BLaER1 (cell line): ENCODE measurements at regions not wholly inside any gene's neighbourhood (a gene's known extent, or its start where the extent isn't known, plus 50 kb on each side); places are given as distances from the start of the nearest gene placed in this dataset.
"Not testable (repeated sequence)": the region's sequence is repeated elsewhere in the genome, so short reads cannot be mapped to it uniquely, and the experiment has no call there.

Experiments used
- H3K27ac ChIP-seq: shearing (Covaris generic); formaldehyde crosslinking; 2 replicates; pipeline ENCODE4 v1.8.1; 2022
- H3K27me3 ChIP-seq: shearing (Covaris generic); formaldehyde crosslinking; 2 replicates; pipeline ENCODE4 v1.8.1; 2022
- H3K36me3 ChIP-seq: shearing (Covaris generic); formaldehyde crosslinking; 2 replicates; pipeline ENCODE4 v1.8.1; 2022
- H3K4me1 ChIP-seq: shearing (Covaris generic); formaldehyde crosslinking; 2 replicates; pipeline ENCODE4 v1.8.1; 2022
- H3K4me2 ChIP-seq: shearing (Covaris generic); formaldehyde crosslinking; 2 replicates; pipeline ENCODE4 v1.8.1; 2022
- H3K4me3 ChIP-seq: shearing (Covaris generic); formaldehyde crosslinking; 2 replicates; pipeline ENCODE4 v1.8.1; 2022
- H3K9ac ChIP-seq: shearing (Covaris generic); formaldehyde crosslinking; 2 replicates; pipeline ENCODE4 v1.8.1; 2022
- H3K9me3 ChIP-seq: shearing (Covaris generic); formaldehyde crosslinking; 2 replicates; pipeline ENCODE4 v1.8.1; 2022
- H4K20me1 ChIP-seq: shearing (Covaris generic); formaldehyde crosslinking; 2 replicates; pipeline ENCODE4 v1.8.1; 2022
- Cebpa-rat ChIP-seq: shearing (Covaris generic); IDR thresholded peaks from 2 replicates; pipeline ENCODE4 v1.8.1; 2022

DNA sequence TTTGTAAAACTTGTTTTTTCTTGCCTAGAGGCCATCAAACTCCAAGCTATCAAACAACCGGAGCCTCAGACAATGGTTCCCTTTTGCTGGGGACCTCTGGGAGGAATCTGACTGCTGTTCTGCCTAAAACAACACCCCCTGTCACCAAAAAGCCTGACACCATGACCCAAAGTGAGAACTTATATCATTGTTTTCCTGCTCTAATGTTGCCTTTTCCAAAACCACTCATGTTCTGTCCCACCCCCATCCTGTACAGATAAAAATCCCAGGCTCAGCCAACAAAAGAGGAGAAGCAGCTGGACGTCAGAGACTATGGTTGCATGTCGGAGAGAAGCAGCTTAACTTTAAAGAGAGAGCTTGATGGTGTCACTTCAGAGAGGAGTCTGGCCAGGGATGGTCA lies 327.2 kb upstream of the CXADR start:
- Histone ChIP-seq H3K4me2 (no peak overlapping the region), H3K9ac (no peak overlapping the region), H3K36me3 (no peaks in the 10 kb centered on the region), H3K9me3 (peaks cover 8% of the 10 kb centered on the region; the same call in 1 of the 2 replicates), H3K4me1 (no peaks in the 10 kb centered on the region), H3K27ac (no peak overlapping the region), H3K27me3 (no peaks in the 10 kb centered on the region), H3K4me3 (no peak overlapping the region), H4K20me1 (no peaks in the 10 kb centered on the region)
- TF ChIP-seq Cebpa-rat: no peak

DNA sequence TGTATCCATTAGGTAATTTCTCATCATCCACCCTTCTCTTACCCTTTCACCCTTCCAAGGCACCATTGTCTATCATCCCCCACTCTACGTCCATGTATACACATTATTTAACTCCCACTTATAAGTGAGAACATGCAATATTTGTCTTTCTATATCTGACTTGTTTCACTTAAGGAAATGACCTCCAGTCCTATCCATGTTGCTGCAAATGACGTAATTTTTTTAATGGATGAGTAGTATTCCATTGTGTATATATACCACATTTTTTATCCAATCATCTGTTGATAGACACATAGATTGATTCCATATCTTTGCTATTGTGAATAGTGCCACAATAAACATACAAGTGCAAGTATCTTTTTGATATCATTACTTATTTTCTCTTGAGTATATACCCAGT lies 322.9 kb upstream of the CXADR start:
- no peak overlapping the region for H3K9ac ChIP-seq
- no peak overlapping the region for H3K27ac ChIP-seq
- H4K20me1 ChIP-seq: no peaks in the 10 kb centered on the region
- TF ChIP-seq Cebpa-rat: no peak
- no peak overlapping the region for H3K4me2 ChIP-seq
- no peaks in the 10 kb centered on the region for H3K4me1 ChIP-seq
- no peak overlapping the region for H3K4me3 ChIP-seq
- H3K27me3 ChIP-seq: no peaks in the 10 kb centered on the region
- H3K9me3 ChIP-seq: peaks cover 21% of the 10 kb centered on the region
- H3K36me3 ChIP-seq: no peaks in the 10 kb centered on the region

DNA sequence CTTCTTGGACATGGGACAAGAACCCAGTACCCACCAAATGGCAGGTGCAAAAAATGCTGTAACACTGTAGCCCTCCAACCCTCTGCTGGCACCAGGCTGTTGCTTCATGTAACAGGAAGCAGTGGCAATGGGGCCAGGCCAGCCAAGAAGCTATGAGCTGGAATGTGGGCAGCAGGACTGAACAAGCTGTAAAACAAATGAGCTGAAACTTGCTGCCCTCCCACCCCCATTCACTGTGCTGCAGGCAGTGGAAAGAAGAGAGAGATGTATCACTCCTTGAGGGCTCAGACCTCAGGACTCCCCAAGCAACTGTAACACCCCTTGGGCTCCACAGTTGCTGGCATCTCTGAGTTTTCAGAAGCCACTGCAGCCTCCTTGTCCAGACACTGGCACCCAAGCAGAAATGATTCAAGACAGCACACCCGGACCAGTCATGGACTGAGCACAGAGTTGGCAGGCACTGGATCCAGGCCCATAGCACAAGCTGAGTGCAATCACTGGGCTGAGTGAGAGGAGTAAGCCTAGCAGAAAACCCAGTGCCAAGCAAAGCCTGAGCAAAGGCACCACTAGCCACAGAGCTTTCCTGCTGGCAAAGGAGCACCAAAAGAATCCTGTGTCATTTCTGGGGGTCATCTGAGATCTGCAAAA lies 321.4 kb upstream of the CXADR start:
- H3K9me3 ChIP-seq: peaks cover 13% of the 10 kb centered on the region

DNA sequence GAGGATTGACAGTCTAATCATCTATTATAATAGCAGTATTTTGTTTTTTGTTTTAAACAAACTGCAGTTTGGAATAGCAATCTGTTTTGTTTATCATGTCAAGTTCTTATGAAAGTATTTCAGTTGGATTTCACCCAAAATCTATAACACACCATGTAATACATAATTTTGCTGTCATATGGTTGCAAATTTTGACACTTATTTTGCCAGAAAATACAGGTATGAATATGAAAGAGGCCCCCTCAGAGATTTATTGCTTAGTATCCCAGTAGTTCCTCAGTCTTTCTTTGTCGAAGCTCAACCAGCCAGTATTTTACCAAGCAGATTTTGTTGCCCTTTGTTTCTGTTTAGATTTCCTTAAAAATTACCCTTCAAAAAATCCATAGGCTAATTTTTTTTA lies 317.5 kb upstream of the CXADR start:
- H3K36me3 ChIP-seq: no peaks in the 10 kb centered on the region
- H4K20me1 ChIP-seq: no peaks in the 10 kb centered on the region
- H3K4me2 ChIP-seq: no peak overlapping the region
- H3K4me3 ChIP-seq: no peak overlapping the region
- no peak for TF ChIP-seq Cebpa-rat
- no peak overlapping the region for H3K9ac ChIP-seq
- peaks cover 13% of the 10 kb centered on the region for H3K9me3 ChIP-seq
- no peak overlapping the region for H3K27ac ChIP-seq
- no peaks in the 10 kb centered on the region for H3K4me1 ChIP-seq
- H3K27me3 ChIP-seq: no peaks in the 10 kb centered on the region

More for the DNA sequence above, 321.4 kb upstream of the CXADR start:
- Histone ChIP-seq H3K4me2 (no peak overlapping the region), H3K27me3 (no peaks in the 10 kb centered on the region), H3K36me3 (no peaks in the 10 kb centered on the region), H3K9ac (no peak overlapping the region), H3K27ac (no peak overlapping the region), H3K4me1 (no peaks in the 10 kb centered on the region), H3K4me3 (no peak overlapping the region), H4K20me1 (no peaks in the 10 kb centered on the region)
- TF ChIP-seq Cebpa-rat: no peak

DNA sequence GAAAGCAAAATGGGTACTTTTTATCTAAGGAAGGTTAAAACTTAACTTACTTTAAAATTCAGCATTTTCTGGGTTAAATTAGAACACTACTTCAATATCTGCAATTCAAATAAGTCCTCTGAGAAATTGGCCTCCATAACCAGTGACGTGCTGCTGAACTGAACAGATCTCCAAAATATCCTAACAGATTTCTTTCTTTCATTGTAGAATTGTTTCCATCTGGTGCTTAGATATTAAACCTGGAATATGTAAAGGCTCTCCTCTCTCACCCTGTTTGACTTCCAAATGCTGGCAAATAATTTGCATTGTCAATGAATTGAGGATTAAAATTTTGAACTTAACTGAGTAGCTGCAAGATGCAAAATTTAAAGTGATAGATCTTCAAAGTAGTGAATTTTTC lies 316.9 kb upstream of the CXADR start:
- Histone ChIP-seq H3K36me3 (no peaks in the 10 kb centered on the region), H3K27ac (no peak overlapping the region), H4K20me1 (no peaks in the 10 kb centered on the region), H3K4me2 (no peak overlapping the region), H3K9ac (no peak overlapping the region), H3K4me1 (no peaks in the 10 kb centered on the region), H3K4me3 (no peak overlapping the region), H3K27me3 (no peaks in the 10 kb centered on the region), H3K9me3 (peaks cover 10% of the 10 kb centered on the region)
- TF ChIP-seq Cebpa-rat: no peak

DNA sequence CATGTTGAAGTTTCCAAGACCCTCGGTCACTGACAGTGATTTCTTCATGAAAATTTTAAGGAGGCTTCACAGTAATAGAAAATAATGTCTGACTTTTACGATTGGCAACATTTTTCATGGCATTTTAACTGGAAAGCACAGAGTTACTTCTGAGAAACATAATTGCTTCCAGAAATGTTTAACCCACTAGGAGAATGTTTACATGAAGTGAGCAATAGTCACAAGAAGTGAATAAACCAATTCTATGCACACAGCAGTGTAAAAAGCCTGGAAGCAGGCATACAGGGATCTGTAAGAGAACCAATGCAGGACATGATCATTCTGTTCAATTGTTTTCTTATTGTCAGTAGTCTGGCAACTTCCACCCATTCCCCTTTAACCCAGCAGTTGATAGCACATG lies 316.2 kb upstream of the CXADR start:
- no peak for TF ChIP-seq Cebpa-rat
- H3K27ac ChIP-seq: no peak overlapping the region

DNA sequence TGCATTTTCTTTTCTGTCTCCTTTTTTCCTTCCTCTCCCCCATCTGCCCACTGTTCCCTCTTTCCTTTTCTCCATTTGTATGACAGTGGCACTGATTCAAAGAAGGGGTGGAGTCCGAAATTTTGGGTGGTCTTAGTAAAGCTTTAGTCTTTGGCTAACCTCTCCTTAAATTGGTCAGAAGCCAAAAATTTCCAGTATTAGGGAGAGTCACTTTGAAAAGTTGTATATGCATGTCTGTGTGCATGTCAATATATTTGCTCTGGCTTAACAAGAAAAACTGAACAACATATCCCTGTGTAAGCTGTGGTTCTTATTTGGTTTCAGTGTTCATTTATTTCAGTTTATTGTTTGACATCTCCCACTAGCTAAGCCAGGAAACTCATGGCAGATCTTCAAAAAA lies 314.8 kb upstream of the CXADR start:
- no peak for TF ChIP-seq Cebpa-rat
- H3K36me3 ChIP-seq: no peaks in the 10 kb centered on the region
- no peak overlapping the region for H3K4me3 ChIP-seq
- no peaks in the 10 kb centered on the region for H4K20me1 ChIP-seq
- H3K27ac ChIP-seq: no peak overlapping the region
- H3K4me2 ChIP-seq: no peak overlapping the region
- no peaks in the 10 kb centered on the region for H3K4me1 ChIP-seq
- H3K9ac ChIP-seq: no peak overlapping the region
- H3K27me3 ChIP-seq: no peaks in the 10 kb centered on the region
- H3K9me3 ChIP-seq: no peaks in the 10 kb centered on the region

More for the DNA sequence above, 316.2 kb upstream of the CXADR start:
- no peaks in the 10 kb centered on the region for H3K27me3 ChIP-seq
- no peak overlapping the region for H3K4me2 ChIP-seq
- no peaks in the 10 kb centered on the region for H3K4me1 ChIP-seq
- H3K9ac ChIP-seq: no peak overlapping the region
- H3K4me3 ChIP-seq: no peak overlapping the region
- no peaks in the 10 kb centered on the region for H3K36me3 ChIP-seq
- H4K20me1 ChIP-seq: no peaks in the 10 kb centered on the region
- H3K9me3 ChIP-seq: peaks cover 4% of the 10 kb centered on the region

DNA sequence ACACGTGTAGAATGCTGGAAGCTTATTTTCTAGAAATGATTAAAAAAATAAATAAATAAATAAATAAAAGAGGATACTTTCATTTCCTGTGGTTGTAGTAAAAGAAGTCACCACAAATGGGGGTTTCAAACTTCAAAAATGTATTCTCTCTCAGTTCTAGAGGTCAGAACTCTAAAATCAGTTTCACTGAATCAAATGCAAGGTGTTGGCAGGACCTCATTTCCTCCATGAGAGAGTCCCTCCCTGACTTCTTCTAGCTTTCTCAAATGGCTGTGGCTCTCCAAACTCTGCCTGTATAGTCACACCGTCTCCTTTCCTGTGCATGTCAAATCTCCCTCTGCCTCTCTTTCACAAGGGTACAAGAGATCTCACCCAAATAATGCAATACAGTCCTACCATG lies 312.6 kb upstream of the CXADR start:
- H3K27me3 ChIP-seq: no peaks in the 10 kb centered on the region
- no peak overlapping the region for H3K4me3 ChIP-seq
- no peaks in the 10 kb centered on the region for H3K4me1 ChIP-seq
- H3K4me2 ChIP-seq: no peak overlapping the region
- no peak overlapping the region for H3K27ac ChIP-seq
- no peak for TF ChIP-seq Cebpa-rat
- H3K9me3 ChIP-seq: no peaks in the 10 kb centered on the region
- no peak overlapping the region for H3K9ac ChIP-seq
- H3K36me3 ChIP-seq: no peaks in the 10 kb centered on the region
- H4K20me1 ChIP-seq: no peaks in the 10 kb centered on the region

DNA sequence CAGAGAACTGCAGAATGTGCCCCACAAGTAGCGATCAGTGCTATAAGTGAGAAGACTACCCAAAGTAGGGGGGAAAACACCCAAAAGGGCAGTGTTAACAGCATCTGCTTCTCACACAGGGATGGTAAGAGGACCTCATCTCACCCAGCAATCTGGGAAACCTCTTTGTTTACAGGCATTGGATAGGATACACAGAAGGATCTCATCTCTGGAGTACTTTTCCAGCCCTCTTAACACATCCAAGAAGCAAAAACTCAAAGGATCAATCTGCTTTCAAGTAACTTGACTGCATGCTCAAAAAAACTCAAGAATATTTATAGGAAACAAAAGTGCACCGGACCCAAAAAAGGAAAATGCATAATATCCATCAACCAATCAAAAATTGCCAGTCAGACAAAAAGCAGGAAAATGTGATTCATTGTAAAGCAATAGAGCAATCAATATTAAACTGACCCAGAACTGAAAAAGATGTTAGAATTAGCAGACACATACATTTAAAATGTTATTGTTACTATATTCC lies 311.0 kb upstream of the CXADR start:
- H3K27ac ChIP-seq: no peak overlapping the region
- H3K9ac ChIP-seq: no peak overlapping the region
- H3K27me3 ChIP-seq: no peaks in the 10 kb centered on the region
- H3K4me1 ChIP-seq: no peaks in the 10 kb centered on the region
- no peak overlapping the region for H3K4me3 ChIP-seq
- no peaks in the 10 kb centered on the region for H3K36me3 ChIP-seq
- H3K4me2 ChIP-seq: no peak overlapping the region
- TF ChIP-seq Cebpa-rat: no peak
- H3K9me3 ChIP-seq: no peaks in the 10 kb centered on the region
- H4K20me1 ChIP-seq: no peaks in the 10 kb centered on the region

DNA sequence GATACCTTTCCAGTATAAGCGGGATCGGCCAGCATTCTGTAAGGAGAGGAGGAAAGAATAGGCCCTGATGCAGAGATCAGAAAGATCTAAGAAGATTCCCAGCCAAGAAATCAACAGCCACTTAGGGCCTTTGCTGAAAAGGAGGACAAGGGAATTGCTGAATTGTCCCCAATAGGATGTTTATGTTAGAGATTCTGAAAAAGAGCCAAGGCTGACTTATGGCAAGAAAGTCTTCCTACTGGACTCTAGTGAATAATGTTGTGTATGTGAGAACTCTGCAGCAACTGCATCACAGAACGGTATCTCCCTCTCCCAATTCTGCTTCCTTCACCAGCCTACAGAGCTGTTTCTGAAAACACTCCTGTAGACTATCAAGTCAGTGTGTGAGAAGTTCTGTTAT lies 298.0 kb upstream of the CXADR start:
- Histone ChIP-seq H3K9me3 (no peaks in the 10 kb centered on the region), H3K27ac (no peak overlapping the region)
- TF ChIP-seq Cebpa-rat: no peak

DNA sequence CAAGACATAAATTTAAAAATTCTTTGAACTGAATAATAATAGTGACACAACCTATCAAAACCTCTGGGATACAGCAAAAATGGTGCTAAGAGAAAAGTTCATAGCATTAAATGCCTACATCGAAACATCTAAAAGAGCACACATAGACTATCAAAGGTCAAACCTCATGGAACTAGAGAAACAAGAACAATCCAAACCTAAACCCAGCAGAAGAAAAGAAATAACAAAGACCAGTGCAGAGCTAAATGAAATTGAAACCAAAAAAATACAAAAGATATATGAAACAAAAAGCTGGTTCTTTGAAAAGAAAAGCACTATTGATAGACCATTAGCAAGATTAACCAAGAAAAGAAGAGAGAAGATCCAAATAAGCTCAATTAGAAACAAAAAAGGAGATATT lies 293.8 kb upstream of the CXADR start:
- H3K9ac ChIP-seq, H3K4me3 ChIP-seq, H3K9me3 ChIP-seq, H3K27ac ChIP-seq, H3K4me1 ChIP-seq, H3K27me3 ChIP-seq, H3K36me3 ChIP-seq, H3K4me2 ChIP-seq, H4K20me1 ChIP-seq: not testable (repeated sequence)

More for the DNA sequence above, 298.0 kb upstream of the CXADR start:
- no peaks in the 10 kb centered on the region for H3K4me1 ChIP-seq
- no peaks in the 10 kb centered on the region for H3K36me3 ChIP-seq
- no peak overlapping the region for H3K4me3 ChIP-seq
- H3K27me3 ChIP-seq: no peaks in the 10 kb centered on the region
- no peak overlapping the region for H3K9ac ChIP-seq
- H3K4me2 ChIP-seq: no peak overlapping the region
- H4K20me1 ChIP-seq: no peaks in the 10 kb centered on the region
